IMR-90 (cell line): ENCODE measurements at regions not wholly inside any gene's neighbourhood (a gene's known extent, or its start where the extent isn't known, plus 50 kb on each side); places are given as distances from the start of the nearest gene placed in this dataset.

ENCODE experiments used
- ATAC-seq: fragments of 200-7000 bp; cut with Tn5 transposase; 2 replicates; pipeline ENCODE4 v1.9.1; 2020; ENCODE audit warnings: low read depth, mild to moderate bottlenecking, moderate library complexity
- BruUV-seq: library from RNA; stranded (reverse); fragments of 400-500 nt; replicated peaks from 2 replicates; lab custom pipeline; 2021; lab: Mats Ljungman, UMichigan
- CTCF ChIA-PET: fragments of 300-600 bp; formaldehyde crosslinking; extraction: SDS; loops from one replicate; lab custom pipeline; 2021; ENCODE audit warnings: antibody characterized with exemption; lab: Yijun Ruan, JAX
- POLR2A ChIA-PET: fragments of 300-600 bp; sonication (Branson Sonifier 250); formaldehyde crosslinking; loops from one replicate; lab custom pipeline; 2022; ENCODE audit warnings: antibody characterized with exemption; ENCODE audit not compliant: unreplicated experiment; lab: Charles Lee
- DNase-seq: peaks from one replicate; pipeline ENCODE4 v3.0.0; 2013
- H2AFZ ChIP-seq: replicated peaks from 2 replicates; pipeline ENCODE3; 2013; ENCODE audit warnings: low read length, mild to moderate bottlenecking; ENCODE audit not compliant: poor library complexity
- H2AK5ac ChIP-seq: 2 replicates; pipeline ENCODE4 v1.6.1; 2013; ENCODE audit warnings: low read depth, low read length, inconsistent platforms
- H2AK9ac ChIP-seq: replicated peaks from 2 replicates; pipeline ENCODE3; 2013; ENCODE audit warnings: mild to moderate bottlenecking, low read depth, low read length, moderate library complexity; ENCODE audit not compliant: poor library complexity
- H2BK120ac ChIP-seq: 2 replicates; pipeline ENCODE4 v1.6.1; 2013; ENCODE audit warnings: low read depth, low read length, inconsistent platforms
- H2BK15ac ChIP-seq: 3 replicates; pipeline ENCODE4 v1.6.1; 2013; ENCODE audit warnings: low read depth, low read length, inconsistent platforms
- H2BK20ac ChIP-seq: 2 replicates; pipeline ENCODE4 v1.6.1; 2013; ENCODE audit warnings: low read depth, mild to moderate bottlenecking, inconsistent platforms, low read length, moderate library complexity
- H2BK5ac ChIP-seq: 2 replicates; pipeline ENCODE4 v1.6.1; 2013; ENCODE audit warnings: mild to moderate bottlenecking, low read depth, low read length, inconsistent platforms; ENCODE audit not compliant: poor library complexity, severe bottlenecking
- H3K14ac ChIP-seq: replicated peaks from 2 replicates; pipeline ENCODE4 v1.6.1; 2013; ENCODE audit warnings: low read depth, low read length, inconsistent platforms
- H3K18ac ChIP-seq: 2 replicates; pipeline ENCODE4 v1.6.1; 2013; ENCODE audit warnings: low read depth, low read length, control low read depth
- H3K23ac ChIP-seq: 2 replicates; pipeline ENCODE4 v1.6.1; 2013; ENCODE audit warnings: low read depth, low read length, inconsistent platforms
- H3K27ac ChIP-seq: 2 replicates; pipeline ENCODE4 v1.5.1; 2013; ENCODE audit warnings: mild to moderate bottlenecking, control low read depth, low read length; ENCODE audit not compliant: insufficient read depth
- H3K27me3 ChIP-seq: 2 replicates; pipeline ENCODE4 v1.6.1; 2013; ENCODE audit warnings: low read length; ENCODE audit not compliant: control insufficient read depth, insufficient read depth
- H3K36me3 ChIP-seq: 2 replicates; pipeline ENCODE4 v1.6.1; 2013; ENCODE audit warnings: low read length, mixed read lengths; ENCODE audit not compliant: control insufficient read depth, insufficient read depth
- H3K4ac ChIP-seq: 2 replicates; pipeline ENCODE4 v1.6.1; 2013; ENCODE audit warnings: low read depth, low read length, inconsistent platforms
- H3K4me1 ChIP-seq: 2 replicates; pipeline ENCODE4 v1.6.1; 2013; ENCODE audit warnings: low read length, mixed read lengths; ENCODE audit not compliant: control insufficient read depth, insufficient read depth
- H3K4me2 ChIP-seq: 2 replicates; pipeline ENCODE4 v1.6.1; 2013; ENCODE audit warnings: low read depth, mild to moderate bottlenecking, control low read depth, low read length, moderate library complexity
- H3K4me3 ChIP-seq: 2 replicates; pipeline ENCODE4 v1.5.1; 2013; ENCODE audit warnings: low read depth, mild to moderate bottlenecking, control low read depth, low read length, moderate library complexity; ENCODE audit not compliant: insufficient read depth
- H3K56ac ChIP-seq: 2 replicates; pipeline ENCODE4 v1.6.1; 2013; ENCODE audit warnings: low read length, inconsistent platforms; ENCODE audit not compliant: insufficient read depth; ENCODE audit errors: extremely low read depth
- H3K79me1 ChIP-seq, 2 experiments: 2 replicates each; pipeline ENCODE4 v1.6.1; 2013; ENCODE audit warnings: low read length in 2 of 2, inconsistent platforms in 1 of 2, low read depth in 1 of 2
- H3K9ac ChIP-seq: 2 replicates; pipeline ENCODE4 v1.6.1; 2013; ENCODE audit warnings: low read depth, low read length, control low read depth
- H3K9me1 ChIP-seq: 2 replicates; pipeline ENCODE4 v1.6.1; 2013; ENCODE audit warnings: low read length, inconsistent platforms; ENCODE audit not compliant: insufficient read depth
- H3K9me3 ChIP-seq: 2 replicates; pipeline ENCODE4 v1.6.1; 2013; ENCODE audit warnings: low read length; ENCODE audit not compliant: control insufficient read depth, insufficient read depth
- H4K20me1 ChIP-seq: 2 replicates; pipeline ENCODE4 v1.6.1; 2013; ENCODE audit warnings: low read length, inconsistent platforms; ENCODE audit not compliant: insufficient read depth
- H4K5ac ChIP-seq: 2 replicates; pipeline ENCODE4 v1.6.1; 2013; ENCODE audit warnings: mild to moderate bottlenecking, low read depth, low read length, control low read depth
- H4K8ac ChIP-seq, 2 experiments: 2 replicates each; pipeline ENCODE4 v1.6.1; 2013; ENCODE audit warnings: low read depth in 2 of 2, low read length in 2 of 2, control low read depth in 1 of 2, inconsistent platforms in 1 of 2
- H4K91ac ChIP-seq: 2 replicates; pipeline ENCODE4 v1.6.1; 2013; ENCODE audit warnings: low read depth, low read length, inconsistent platforms; ENCODE audit not compliant: insufficient read depth
- BHLHE40 ChIP-seq: fragments of 150-350 bp; IDR thresholded peaks from 2 replicates; pipeline ENCODE4 v1.6.1; 2016; ENCODE audit warnings: mild to moderate bottlenecking, low read depth, low read length
- CEBPB ChIP-seq: IDR thresholded peaks from 2 replicates; pipeline ENCODE4 v1.6.1; 2012; ENCODE audit warnings: low read depth, low read length, improper control_type of control experiment
- CHD1 ChIP-seq: IDR thresholded peaks from 2 replicates; pipeline ENCODE4 v1.6.1; 2012; ENCODE audit warnings: low read depth, low read length, improper control_type of control experiment
- FOS ChIP-seq: fragments of 150-350 bp; IDR thresholded peaks from 2 replicates; pipeline ENCODE4 v1.6.1; 2016; ENCODE audit warnings: low read depth, low read length
- MAFK ChIP-seq: IDR thresholded peaks from 2 replicates; pipeline ENCODE4 v1.6.1; 2012; ENCODE audit warnings: low read depth, low read length, improper control_type of control experiment
- MAZ ChIP-seq: IDR thresholded peaks from 2 replicates; pipeline ENCODE4 v1.6.1; 2012; ENCODE audit warnings: low read depth, mild to moderate bottlenecking, low read length, improper control_type of control experiment, moderate library complexity, borderline replicate concordance
- MXI1 ChIP-seq: IDR thresholded peaks from 2 replicates; pipeline ENCODE4 v1.6.1; 2012; ENCODE audit warnings: low read depth, mild to moderate bottlenecking, low read length, moderate library complexity, borderline replicate concordance
- NFE2L2 ChIP-seq: fragments of 150-350 bp; IDR thresholded peaks from 2 replicates; pipeline ENCODE4 v1.6.1; 2016; ENCODE audit warnings: low read depth, mild to moderate bottlenecking, low read length
- POLR2A ChIP-seq: IDR thresholded peaks from 2 replicates; pipeline ENCODE4 v1.6.1; 2012; ENCODE audit warnings: mild to moderate bottlenecking, low read depth, low read length
- RAD21 ChIP-seq: IDR thresholded peaks from 2 replicates; pipeline ENCODE4 v1.6.1; 2012; ENCODE audit warnings: low read length, improper control_type of control experiment
- RCOR1 ChIP-seq: IDR thresholded peaks from 2 replicates; pipeline ENCODE4 v1.6.1; 2012; ENCODE audit warnings: mild to moderate bottlenecking, low read length, improper control_type of control experiment; ENCODE audit not compliant: insufficient replicate concordance
- RFX5 ChIP-seq: IDR thresholded peaks from 2 replicates; pipeline ENCODE4 v1.8.0; 2012; ENCODE audit warnings: low read depth, mild to moderate bottlenecking, low read length, moderate library complexity
- SMC3 ChIP-seq: fragments of 150-350 bp; IDR thresholded peaks from 2 replicates; pipeline ENCODE4 v1.6.1; 2016; ENCODE audit warnings: low read depth, mild to moderate bottlenecking, antibody characterized with exemption, low read length, moderate library complexity
- WGBS, 2 experiments: methylation state at CpG; one replicate each; pipeline versions ENCODE4 v1.1.5 to v1.1.7; 2013; ENCODE audit warnings: missing lambda C conversion rate in 2 of 2; ENCODE audit not compliant: insufficient read length in 1 of 2; ENCODE audit errors: extremely low coverage in 2 of 2; 5-methylcytosine and 5-hydroxymethylcytosine counted together
- dilution Hi-C: fragments of 300-500 bp; cut with HindIII; formaldehyde crosslinking; loops from one replicate; pipeline ENCODE4 v1.14.3; 2018; ENCODE audit warnings: low sequenced_read_pairs; ENCODE audit not compliant: unreplicated experiment
- in situ Hi-C: fragments of 300-500 bp; cut with MboI; formaldehyde crosslinking; loops from 3 replicates; pipeline ENCODE4 v1.14.3; 2019; ENCODE audit warnings: low sequenced_read_pairs, inconsistent platforms, mixed read lengths
- intact Hi-C: fragments of 100-400 bp; cut with micrococcal nuclease; formaldehyde crosslinking; loops from 2 replicates; pipeline ENCODE4 v1.10.0; 2022
- TF ChIP-seq, protein P1 (sequence below): fragments of 150-350 bp; IDR thresholded peaks from 2 replicates; pipeline ENCODE4 v1.6.1; 2016; ENCODE audit warnings: low read depth, mild to moderate bottlenecking, low read length, moderate library complexity, borderline replicate concordance
- TF ChIP-seq, protein P2 (sequence below): fragments of 150-350 bp; IDR thresholded peaks from 2 replicates; pipeline ENCODE4 v1.6.1; 2017; ENCODE audit warnings: mild to moderate bottlenecking, antibody characterized with exemption, low read length, low read depth
- TF ChIP-seq, protein P3 (sequence below): conservative IDR thresholded peaks from 2 replicates; pipeline ENCODE4 v1.5.1; 2012; ENCODE audit warnings: mild to moderate bottlenecking, low read depth, low read length, improper control_type of control experiment

DNA sequence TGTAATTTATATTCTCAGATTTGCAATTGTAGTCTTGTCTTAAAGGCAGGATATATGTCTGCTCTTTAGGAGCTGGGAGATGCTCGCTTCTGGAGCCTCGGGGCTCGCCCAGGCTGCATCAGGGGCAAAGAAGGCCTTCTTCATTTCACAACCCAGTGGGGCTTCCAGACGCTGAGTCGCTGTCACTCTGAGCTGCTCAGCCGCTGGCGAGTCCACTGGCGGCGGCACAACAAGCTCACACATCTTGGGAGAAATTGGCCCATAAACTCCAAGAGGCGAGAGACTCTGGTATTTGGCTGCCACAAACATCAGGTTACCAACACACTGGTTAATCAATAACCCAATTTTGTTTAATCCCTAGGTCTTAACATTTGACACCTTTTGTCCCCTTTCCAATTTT is 216.6 kb downstream of the ATG4C start:
- no peaks in the 10 kb centered on the region for H3K9me1 ChIP-seq
- H3K79me1 ChIP-seq = no peaks in the 10 kb centered on the region
- CTCF ChIA-PET = no interaction called here
- H3K14ac ChIP-seq = no peak overlapping the region
- H3K4ac ChIP-seq = no peak overlapping the region
- peaks cover 3% of the 10 kb centered on the region for H3K27me3 ChIP-seq
- H3K23ac ChIP-seq = no peak overlapping the region
- dilution Hi-C loops (no loop called here), intact Hi-C loops (no loop called here), in situ Hi-C loops (no loop called here)
- H3K9ac ChIP-seq = no peak overlapping the region
- H3K18ac ChIP-seq = no peak overlapping the region
- no peak overlapping the region for H4K8ac ChIP-seq
- no peak overlapping the region for H3K56ac ChIP-seq
- H3K4me1 ChIP-seq = no peaks in the 10 kb centered on the region
- no peak overlapping the region for H3K4me2 ChIP-seq
- no peak overlapping the region for H4K5ac ChIP-seq
- H3K4me3 ChIP-seq = no peak overlapping the region
- no peak for TF ChIP-seq MAZ
- no peak for TF ChIP-seq CHD1
- TF ChIP-seq, protein P1, sequence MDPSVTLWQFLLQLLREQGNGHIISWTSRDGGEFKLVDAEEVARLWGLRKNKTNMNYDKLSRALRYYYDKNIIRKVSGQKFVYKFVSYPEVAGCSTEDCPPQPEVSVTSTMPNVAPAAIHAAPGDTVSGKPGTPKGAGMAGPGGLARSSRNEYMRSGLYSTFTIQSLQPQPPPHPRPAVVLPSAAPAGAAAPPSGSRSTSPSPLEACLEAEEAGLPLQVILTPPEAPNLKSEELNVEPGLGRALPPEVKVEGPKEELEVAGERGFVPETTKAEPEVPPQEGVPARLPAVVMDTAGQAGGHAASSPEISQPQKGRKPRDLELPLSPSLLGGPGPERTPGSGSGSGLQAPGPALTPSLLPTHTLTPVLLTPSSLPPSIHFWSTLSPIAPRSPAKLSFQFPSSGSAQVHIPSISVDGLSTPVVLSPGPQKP = no peak
- TF ChIP-seq RCOR1 = no peak
- TF ChIP-seq MXI1 = no peak
- TF ChIP-seq, protein P2, sequence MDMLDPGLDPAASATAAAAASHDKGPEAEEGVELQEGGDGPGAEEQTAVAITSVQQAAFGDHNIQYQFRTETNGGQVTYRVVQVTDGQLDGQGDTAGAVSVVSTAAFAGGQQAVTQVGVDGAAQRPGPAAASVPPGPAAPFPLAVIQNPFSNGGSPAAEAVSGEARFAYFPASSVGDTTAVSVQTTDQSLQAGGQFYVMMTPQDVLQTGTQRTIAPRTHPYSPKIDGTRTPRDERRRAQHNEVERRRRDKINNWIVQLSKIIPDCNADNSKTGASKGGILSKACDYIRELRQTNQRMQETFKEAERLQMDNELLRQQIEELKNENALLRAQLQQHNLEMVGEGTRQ = no peak
- no peak for TF ChIP-seq NFE2L2
- TF ChIP-seq, protein P3, sequence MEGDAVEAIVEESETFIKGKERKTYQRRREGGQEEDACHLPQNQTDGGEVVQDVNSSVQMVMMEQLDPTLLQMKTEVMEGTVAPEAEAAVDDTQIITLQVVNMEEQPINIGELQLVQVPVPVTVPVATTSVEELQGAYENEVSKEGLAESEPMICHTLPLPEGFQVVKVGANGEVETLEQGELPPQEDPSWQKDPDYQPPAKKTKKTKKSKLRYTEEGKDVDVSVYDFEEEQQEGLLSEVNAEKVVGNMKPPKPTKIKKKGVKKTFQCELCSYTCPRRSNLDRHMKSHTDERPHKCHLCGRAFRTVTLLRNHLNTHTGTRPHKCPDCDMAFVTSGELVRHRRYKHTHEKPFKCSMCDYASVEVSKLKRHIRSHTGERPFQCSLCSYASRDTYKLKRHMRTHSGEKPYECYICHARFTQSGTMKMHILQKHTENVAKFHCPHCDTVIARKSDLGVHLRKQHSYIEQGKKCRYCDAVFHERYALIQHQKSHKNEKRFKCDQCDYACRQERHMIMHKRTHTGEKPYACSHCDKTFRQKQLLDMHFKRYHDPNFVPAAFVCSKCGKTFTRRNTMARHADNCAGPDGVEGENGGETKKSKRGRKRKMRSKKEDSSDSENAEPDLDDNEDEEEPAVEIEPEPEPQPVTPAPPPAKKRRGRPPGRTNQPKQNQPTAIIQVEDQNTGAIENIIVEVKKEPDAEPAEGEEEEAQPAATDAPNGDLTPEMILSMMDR = no peak
- no peak for TF ChIP-seq RAD21
- TF ChIP-seq CEBPB = no peak
- no peak for TF ChIP-seq RFX5
- TF ChIP-seq BHLHE40 = no peak
- TF ChIP-seq POLR2A = no peak
- TF ChIP-seq SMC3 = no peak
- no peak for TF ChIP-seq MAFK
- no peak for TF ChIP-seq FOS
- H2BK120ac ChIP-seq = no peak overlapping the region
- ATAC-seq (no peak), DNase-seq (no peak)
- no peak overlapping the region for H2AFZ ChIP-seq
- BruUV-seq = no TSS peak
- H2BK15ac ChIP-seq = no peak overlapping the region
- H3K9me3 ChIP-seq = no peaks in the 10 kb centered on the region
- 20% methylated on average over 3 of the region's 10 CpGs; no CpG with 5 or more reads in 1 of the 2 experiments for WGBS, 2 experiments
- H2AK9ac ChIP-seq = no peak overlapping the region
- POLR2A ChIA-PET = no interaction called here
- H3K36me3 ChIP-seq = no peaks in the 10 kb centered on the region
- no peak overlapping the region for H3K27ac ChIP-seq
- H2BK5ac ChIP-seq = no peak overlapping the region
- H4K91ac ChIP-seq = no peak overlapping the region
- no peak overlapping the region for H2BK20ac ChIP-seq
- H4K20me1 ChIP-seq = no peaks in the 10 kb centered on the region
- H2AK5ac ChIP-seq = no peak overlapping the region
